Skeletal muscle satellite cell (primary cell): ENCODE measurements at regions not wholly inside any gene's neighbourhood (a gene's known extent, or its start where the extent isn't known, plus 50 kb on each side); places are given as distances from the start of the nearest gene placed in this dataset.
"Not testable (repeated sequence)": the region's sequence is repeated elsewhere in the genome, so short reads cannot be mapped to it uniquely, and the experiment has no call there.

ENCODE experiments used
- H3K27me3 ChIP-seq: 2 replicates; pipeline ENCODE4 v1.7.0; 2013; ENCODE audit warnings: low read length; ENCODE audit not compliant: control insufficient read depth, insufficient read depth
- H3K36me3 ChIP-seq: 2 replicates; pipeline ENCODE4 v1.7.0; 2013; ENCODE audit warnings: mild to moderate bottlenecking, control low read depth, low read length; ENCODE audit not compliant: insufficient read depth
- H3K4me1 ChIP-seq: 2 replicates; pipeline ENCODE4 v1.7.0; 2013; ENCODE audit warnings: low read length; ENCODE audit not compliant: control insufficient read depth, insufficient read depth
- H3K4me2 ChIP-seq: 2 replicates; pipeline ENCODE4 v1.7.0; 2013; ENCODE audit warnings: mild to moderate bottlenecking, low read length
- H3K4me3 ChIP-seq: 2 replicates; pipeline ENCODE4 v1.7.0; 2013; ENCODE audit warnings: low read length
- H3K9ac ChIP-seq: 2 replicates; pipeline ENCODE4 v1.7.0; 2013; ENCODE audit warnings: mild to moderate bottlenecking, low read depth, low read length, moderate library complexity
- H3K9me3 ChIP-seq: replicated peaks from 2 replicates; pipeline ENCODE4 v1.7.0; 2013; ENCODE audit warnings: mild to moderate bottlenecking, control low read depth, low read length

- Histone ChIP-seq H3K4me2 (no peak overlapping the region), H3K36me3 (no peaks in the 10 kb centered on the region), H3K9ac (no peak overlapping the region), H3K27me3 (no peaks in the 10 kb centered on the region), H3K4me3 (no peak overlapping the region), H3K9me3 (no peaks in the 10 kb centered on the region), H3K4me1 (peaks cover 6% of the 10 kb centered on the region)
These were observed 79.2 kb upstream of the CEP126 start for GRCh38 chr11:101835506-101836063.

DNA sequence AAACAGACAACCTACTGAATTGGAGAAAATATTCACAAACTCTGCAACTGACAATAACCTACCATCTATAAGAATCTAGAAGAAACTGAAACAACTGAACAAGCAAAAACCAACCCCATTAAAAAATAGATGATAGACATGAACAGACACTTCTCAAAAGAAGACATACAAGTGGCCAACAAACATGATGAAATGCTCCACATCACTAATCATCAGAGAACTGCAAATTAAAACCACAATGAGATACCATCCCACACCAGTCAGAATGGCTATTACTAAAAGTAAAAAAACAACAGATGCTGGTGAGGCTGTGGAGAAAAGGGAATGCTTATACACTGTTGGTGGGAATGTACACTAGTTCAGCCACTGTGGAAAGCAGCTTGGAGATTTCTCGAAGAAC is 84.3 kb upstream of the CEP126 start:
- not testable (repeated sequence) for H3K9me3 ChIP-seq, H3K4me3 ChIP-seq, H3K9ac ChIP-seq, H3K4me1 ChIP-seq, H3K27me3 ChIP-seq, H3K36me3 ChIP-seq, H3K4me2 ChIP-seq

DNA sequence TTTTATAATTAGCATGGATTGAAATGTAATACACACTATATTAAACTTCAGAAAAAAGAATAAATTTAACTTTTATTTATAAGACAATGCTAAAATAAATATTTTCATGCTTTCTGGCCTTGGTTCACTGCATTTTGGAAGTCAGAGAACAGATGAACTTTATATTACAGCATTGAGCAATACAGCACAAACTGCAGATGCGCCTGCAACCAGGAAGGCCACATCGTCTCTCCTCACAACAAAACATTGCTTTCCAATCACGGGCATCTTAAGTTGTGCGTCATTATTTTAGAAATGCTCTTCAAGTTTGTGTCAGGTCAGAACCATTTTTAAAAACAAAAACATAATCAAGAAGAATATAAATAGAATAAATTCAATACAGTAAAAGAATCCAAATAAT is 89.3 kb upstream of the CEP126 start:
- Histone ChIP-seq H3K4me2 (no peak overlapping the region), H3K36me3 (no peaks in the 10 kb centered on the region), H3K4me1 (no peaks in the 10 kb centered on the region), H3K4me3 (no peak overlapping the region), H3K9me3 (no peaks in the 10 kb centered on the region), H3K9ac (no peak overlapping the region), H3K27me3 (no peaks in the 10 kb centered on the region)

- H3K9me3 ChIP-seq = no peaks in the 10 kb centered on the region
- H3K36me3 ChIP-seq = no peaks in the 10 kb centered on the region
- no peak overlapping the region for H3K4me2 ChIP-seq
- H3K9ac ChIP-seq = no peak overlapping the region
- H3K4me3 ChIP-seq = no peak overlapping the region
- no peaks in the 10 kb centered on the region for H3K27me3 ChIP-seq
- no peaks in the 10 kb centered on the region for H3K4me1 ChIP-seq
These were observed 97.2 kb upstream of the CEP126 start for GRCh38 chr11:101817581-101817980.

DNA sequence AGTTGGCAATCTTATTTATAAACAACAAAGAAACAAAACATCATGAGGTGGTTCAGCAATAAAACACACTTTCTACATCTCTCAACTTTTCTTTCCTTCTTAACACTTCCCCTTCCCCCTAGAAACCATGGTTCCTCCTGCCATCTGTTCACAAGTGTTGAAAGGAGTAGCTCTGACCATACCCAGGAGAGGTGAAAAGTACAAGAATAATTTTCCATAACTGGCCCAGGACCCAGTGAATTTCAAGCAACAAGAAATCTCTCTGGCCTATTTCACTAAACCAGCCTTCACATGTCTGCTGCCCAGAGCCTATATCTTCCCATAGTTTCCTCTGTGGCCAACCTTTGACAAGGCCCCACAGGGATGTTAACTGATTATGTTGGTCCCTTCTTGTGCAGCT is 98.2 kb upstream of the CEP126 start:
- H3K27me3 ChIP-seq = no peaks in the 10 kb centered on the region
- no peaks in the 10 kb centered on the region for H3K4me1 ChIP-seq
- H3K4me3 ChIP-seq = no peak overlapping the region
- no peak overlapping the region for H3K4me2 ChIP-seq
- no peak overlapping the region for H3K9ac ChIP-seq
- no peaks in the 10 kb centered on the region for H3K9me3 ChIP-seq
- no peaks in the 10 kb centered on the region for H3K36me3 ChIP-seq

DNA sequence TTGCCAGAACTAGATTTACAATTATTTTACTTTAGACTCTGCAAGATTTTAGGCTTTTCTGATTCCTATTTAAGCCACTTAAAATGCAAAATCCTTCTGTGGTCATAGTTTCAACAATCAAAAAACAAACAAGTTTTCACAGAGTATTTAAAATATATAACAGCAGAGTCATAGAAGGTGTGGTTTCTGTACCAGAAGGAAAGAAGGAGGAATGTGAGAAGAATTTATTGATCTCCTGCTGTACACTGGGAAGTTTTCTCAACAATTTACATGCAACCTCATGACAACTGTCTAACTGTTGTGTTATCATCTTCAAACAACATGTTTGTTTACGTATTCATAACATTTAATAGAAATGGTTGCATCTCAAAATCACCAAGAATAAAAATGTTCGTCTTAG is 102.3 kb upstream of the CEP126 start:
- no peak overlapping the region for H3K4me3 ChIP-seq
- H3K9me3 ChIP-seq = no peaks in the 10 kb centered on the region
- H3K27me3 ChIP-seq = no peaks in the 10 kb centered on the region
- H3K36me3 ChIP-seq = no peaks in the 10 kb centered on the region
- no peak overlapping the region for H3K4me2 ChIP-seq
- H3K4me1 ChIP-seq = no peaks in the 10 kb centered on the region
- no peak overlapping the region for H3K9ac ChIP-seq

DNA sequence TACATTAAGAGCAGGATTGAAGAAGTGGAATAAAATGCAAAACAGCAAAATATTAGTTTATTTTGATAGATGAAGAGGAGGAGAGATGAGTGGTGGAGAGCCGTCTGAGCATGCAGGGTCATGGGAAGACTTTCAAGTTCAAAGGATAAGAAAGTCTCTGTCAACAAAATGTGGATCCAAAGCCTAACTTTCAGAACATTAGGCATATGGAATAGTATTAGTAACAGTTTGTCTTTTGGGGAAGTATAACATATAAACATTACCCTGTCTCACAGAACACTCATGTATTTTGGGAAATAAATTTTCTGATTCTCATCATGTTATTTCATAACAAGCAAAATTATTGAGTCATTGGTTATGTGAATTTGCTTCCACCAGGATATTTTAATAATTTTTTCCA is 104.3 kb upstream of the CEP126 start:
- Histone ChIP-seq H3K27me3 (no peaks in the 10 kb centered on the region), H3K4me2 (no peak overlapping the region), H3K36me3 (no peaks in the 10 kb centered on the region), H3K4me1 (no peaks in the 10 kb centered on the region), H3K4me3 (no peak overlapping the region), H3K9ac (no peak overlapping the region), H3K9me3 (no peaks in the 10 kb centered on the region)

- no peak overlapping the region for H3K4me3 ChIP-seq
- H3K4me2 ChIP-seq = no peak overlapping the region
- H3K4me1 ChIP-seq = no peaks in the 10 kb centered on the region
- H3K9ac ChIP-seq = no peak overlapping the region
- H3K9me3 ChIP-seq = no peaks in the 10 kb centered on the region
- H3K36me3 ChIP-seq = no peaks in the 10 kb centered on the region
- H3K27me3 ChIP-seq = no peaks in the 10 kb centered on the region
These were observed 107.3 kb upstream of the CEP126 start for GRCh38 chr11:101807531-101807930.

GRCh38 chr11:101803651-101804050 is 111.2 kb upstream of the CEP126 start:
- no peak overlapping the region for H3K4me3 ChIP-seq
- no peaks in the 10 kb centered on the region for H3K36me3 ChIP-seq
- H3K27me3 ChIP-seq = no peaks in the 10 kb centered on the region
- no peaks in the 10 kb centered on the region for H3K4me1 ChIP-seq
- H3K9me3 ChIP-seq = no peaks in the 10 kb centered on the region
- no peak overlapping the region for H3K9ac ChIP-seq
- no peak overlapping the region for H3K4me2 ChIP-seq

GRCh38 chr11:101797335-101797734 is 117.5 kb upstream of the CEP126 start:
- H3K9ac ChIP-seq = no peak overlapping the region

GRCh38 chr11:101792814-101793213 is 122.0 kb upstream of the CEP126 start:
- Histone ChIP-seq H3K9me3 (no peaks in the 10 kb centered on the region), H3K4me1 (peaks cover 19% of the 10 kb centered on the region), H3K4me3 (no peak overlapping the region), H3K27me3 (no peaks in the 10 kb centered on the region), H3K9ac (no peak overlapping the region), H3K36me3 (no peaks in the 10 kb centered on the region), H3K4me2 (no peak overlapping the region)

More at GRCh38 chr11:101797335-101797734, 117.5 kb upstream of the CEP126 start:
- no peaks in the 10 kb centered on the region for H3K27me3 ChIP-seq
- no peak overlapping the region for H3K4me2 ChIP-seq
- H3K4me1 ChIP-seq = peaks cover 19% of the 10 kb centered on the region
- H3K9me3 ChIP-seq = no peaks in the 10 kb centered on the region
- no peaks in the 10 kb centered on the region for H3K36me3 ChIP-seq
- no peak overlapping the region for H3K4me3 ChIP-seq

DNA sequence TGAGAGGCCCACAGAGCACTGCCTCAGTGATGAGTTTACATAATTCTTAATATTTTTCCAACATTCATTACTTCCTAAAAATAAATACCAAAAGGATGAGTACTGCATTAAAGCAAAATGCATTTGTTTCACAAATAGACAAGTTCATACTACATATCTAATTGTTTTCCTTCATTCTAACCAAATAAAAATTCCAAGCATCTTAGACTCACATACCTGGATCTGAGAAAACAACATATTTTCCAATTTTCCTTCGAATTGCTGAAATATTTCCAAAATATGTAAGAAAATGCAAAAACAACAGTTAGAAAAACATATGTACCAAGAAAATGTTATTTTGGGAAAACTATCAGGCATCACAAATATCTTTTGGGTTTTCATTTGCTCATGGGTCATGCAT is 127.9 kb upstream of the CEP126 start:
- no peaks in the 10 kb centered on the region for H3K9me3 ChIP-seq
- H3K27me3 ChIP-seq = no peaks in the 10 kb centered on the region

More for the DNA sequence above, 127.9 kb upstream of the CEP126 start:
- H3K9ac ChIP-seq = no peak overlapping the region
- H3K4me3 ChIP-seq = no peak overlapping the region
- H3K36me3 ChIP-seq = no peaks in the 10 kb centered on the region
- no peaks in the 10 kb centered on the region for H3K4me1 ChIP-seq
- H3K4me2 ChIP-seq = no peak overlapping the region
